ENCODE measurements at regions not wholly inside any gene's neighbourhood (a gene's known extent, or its start where the extent isn't known, plus 50 kb on each side); places are given as distances from the start of the nearest gene placed in this dataset.

DNA sequence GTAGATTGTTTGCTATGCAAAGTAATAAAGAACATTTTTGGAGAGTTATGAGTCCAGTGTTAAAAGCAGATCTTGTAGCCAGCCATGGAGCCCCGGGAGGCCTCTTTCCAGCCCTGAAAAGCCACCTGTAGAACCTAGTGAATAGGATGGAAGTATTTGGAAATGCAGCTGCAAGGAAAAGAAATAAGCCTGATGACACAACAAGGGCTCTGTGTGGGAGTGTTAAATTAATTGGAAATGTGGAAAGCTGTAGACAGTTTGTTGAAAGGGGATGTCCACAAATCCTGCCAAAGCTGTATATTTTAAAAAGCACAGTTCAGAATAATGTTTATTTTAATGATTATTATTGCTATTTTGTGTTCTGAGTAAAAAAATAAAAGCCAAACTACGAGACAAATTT is 152.5 kb upstream of the GHR start:
- H3K27ac ChIP-seq (ENCODE audit: low read depth in 1 of 3, low read length in 2 of 3): no peak overlapping the region
- 22 to 43% (median 29%) methylated on average over 2 of the region's 2 CpGs for WGBS, 3 donors
- DNase-seq (no peak), FAIRE-seq (no peak)
- no peaks in the 10 kb centered on the region for H3K36me3 ChIP-seq (ENCODE audit: control insufficient read depth in 3 of 3, insufficient read depth in 2 of 3, low read depth in 1 of 3, low read length in 3 of 3)
- no peaks in the 10 kb centered on the region for H3K9me3 ChIP-seq (ENCODE audit: control insufficient read depth in 2 of 2, insufficient read depth in 1 of 2, low read depth in 1 of 2, low read length in 1 of 2)
- no peaks in the 10 kb centered on the region for H3K4me1 ChIP-seq (ENCODE audit: control insufficient read depth in 3 of 3, insufficient read depth in 2 of 3, low read depth in 1 of 3, low read length in 2 of 3)
- no peaks in the 10 kb centered on the region for H3K27me3 ChIP-seq (ENCODE audit: control insufficient read depth in 3 of 3, insufficient read depth in 3 of 3, low read length in 3 of 3)
- H3K4me3 ChIP-seq (ENCODE audit: low read depth in 1 of 3, low read length in 3 of 3): no peak overlapping the region

DNA sequence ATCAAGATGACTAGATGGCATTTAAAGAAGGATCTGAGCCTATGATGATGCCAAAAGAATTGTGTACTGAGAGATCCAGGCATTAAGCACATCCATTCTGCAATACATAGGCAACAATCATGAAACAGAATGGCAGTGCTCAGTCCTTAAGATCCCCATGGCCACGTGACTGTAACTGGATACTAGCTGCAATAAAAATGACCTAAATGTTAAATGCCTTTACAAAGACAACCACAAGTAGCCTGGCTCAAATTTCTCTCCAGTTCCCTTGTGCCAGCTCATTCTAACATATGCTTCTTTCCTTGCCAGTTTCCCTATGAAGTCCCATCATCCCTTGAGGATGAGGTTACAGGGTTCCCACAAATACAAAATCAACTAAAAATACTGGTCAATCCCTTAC is 148.3 kb upstream of the GHR start:
- FAIRE-seq (no peak), DNase-seq (no peak)
- Histone ChIP-seq H3K9me3 (ENCODE audit: control insufficient read depth in 2 of 2, insufficient read depth in 1 of 2, low read depth in 1 of 2, low read length in 1 of 2) (no peaks in the 10 kb centered on the region), H3K36me3 (ENCODE audit: control insufficient read depth in 3 of 3, insufficient read depth in 2 of 3, low read depth in 1 of 3, low read length in 3 of 3) (no peaks in the 10 kb centered on the region), H3K4me1 (ENCODE audit: control insufficient read depth in 3 of 3, insufficient read depth in 2 of 3, low read depth in 1 of 3, low read length in 2 of 3) (no peaks in the 10 kb centered on the region), H3K4me3 (ENCODE audit: low read depth in 1 of 3, low read length in 3 of 3) (no peak overlapping the region), H3K27ac (ENCODE audit: low read depth in 1 of 3, low read length in 2 of 3) (no peak overlapping the region), H3K27me3 (ENCODE audit: control insufficient read depth in 3 of 3, insufficient read depth in 3 of 3, low read length in 3 of 3) (no peaks in the 10 kb centered on the region)
- WGBS, 3 donors: 25 to 38% (median 25%) methylated on average over 1 of the region's 1 CpG

DNA sequence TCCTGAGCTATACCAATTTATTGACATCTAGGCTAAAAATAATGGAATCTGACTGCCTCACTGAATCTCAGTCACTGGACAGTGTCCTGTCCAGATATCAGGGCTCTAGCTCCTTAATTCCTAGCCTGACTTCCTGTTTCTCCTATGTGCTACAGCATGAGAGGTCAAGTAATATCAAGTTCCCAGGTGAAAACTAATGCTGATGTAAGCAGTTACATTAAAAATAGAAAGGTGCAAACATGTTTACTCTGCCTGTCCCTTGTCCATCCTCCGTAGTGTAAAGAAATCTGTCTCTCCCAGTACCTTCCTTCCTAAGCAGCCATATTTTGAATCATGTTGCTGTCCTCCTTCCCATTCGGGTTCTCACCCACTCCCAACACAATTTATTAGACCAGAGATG is 145.9 kb upstream of the GHR start:
- Histone ChIP-seq H3K4me1 (ENCODE audit: control insufficient read depth in 3 of 3, insufficient read depth in 2 of 3, low read depth in 1 of 3, low read length in 2 of 3) (no peaks in the 10 kb centered on the region), H3K4me3 (ENCODE audit: low read depth in 1 of 3, low read length in 3 of 3) (no peak overlapping the region), H3K27me3 (ENCODE audit: control insufficient read depth in 3 of 3, insufficient read depth in 3 of 3, low read length in 3 of 3) (no peaks in the 10 kb centered on the region), H3K27ac (ENCODE audit: low read depth in 1 of 3, low read length in 2 of 3) (no peak overlapping the region), H3K36me3 (ENCODE audit: control insufficient read depth in 3 of 3, insufficient read depth in 2 of 3, low read depth in 1 of 3, low read length in 3 of 3) (no peaks in the 10 kb centered on the region), H3K9me3 (ENCODE audit: control insufficient read depth in 2 of 2, insufficient read depth in 1 of 2, low read depth in 1 of 2, low read length in 1 of 2) (no peaks in the 10 kb centered on the region)
- 51 to 59% (median 58%) methylated on average over 2 of the region's 2 CpGs for WGBS, 3 donors
- no peak for DNase-seq
- no peak for FAIRE-seq

DNA sequence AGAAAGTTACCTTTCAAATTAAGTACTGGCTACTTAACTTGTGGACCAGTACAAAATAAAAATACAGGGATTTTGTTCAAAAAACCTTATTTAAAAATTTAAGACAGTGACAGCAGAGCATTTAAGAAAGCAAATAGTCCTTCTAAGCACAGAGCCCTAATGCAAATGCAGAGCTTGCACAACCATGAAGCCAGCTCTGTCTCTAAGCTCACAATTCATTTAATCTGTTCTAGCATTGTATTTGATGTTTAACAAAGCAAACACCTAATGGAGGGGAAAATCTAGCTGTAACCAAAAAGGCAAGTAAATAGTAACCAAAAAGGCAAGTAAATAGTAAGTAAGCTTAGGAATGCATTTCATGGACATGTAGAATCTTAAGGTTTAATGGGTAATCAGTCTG is 138.7 kb upstream of the GHR start:
- H3K4me3 ChIP-seq (ENCODE audit: low read depth in 1 of 3, low read length in 3 of 3): no peak overlapping the region
- DNase-seq: no peak
- no peaks in the 10 kb centered on the region for H3K27me3 ChIP-seq (ENCODE audit: control insufficient read depth in 3 of 3, insufficient read depth in 3 of 3, low read length in 3 of 3)
- no peaks in the 10 kb centered on the region for H3K9me3 ChIP-seq (ENCODE audit: control insufficient read depth in 2 of 2, insufficient read depth in 1 of 2, low read depth in 1 of 2, low read length in 1 of 2)
- H3K36me3 ChIP-seq (ENCODE audit: control insufficient read depth in 3 of 3, insufficient read depth in 2 of 3, low read depth in 1 of 3, low read length in 3 of 3): no peaks in the 10 kb centered on the region
- no peaks in the 10 kb centered on the region for H3K4me1 ChIP-seq (ENCODE audit: control insufficient read depth in 3 of 3, insufficient read depth in 2 of 3, low read depth in 1 of 3, low read length in 2 of 3)
- no peak overlapping the region for H3K27ac ChIP-seq (ENCODE audit: low read depth in 1 of 3, low read length in 2 of 3)
- FAIRE-seq: no peak

DNA sequence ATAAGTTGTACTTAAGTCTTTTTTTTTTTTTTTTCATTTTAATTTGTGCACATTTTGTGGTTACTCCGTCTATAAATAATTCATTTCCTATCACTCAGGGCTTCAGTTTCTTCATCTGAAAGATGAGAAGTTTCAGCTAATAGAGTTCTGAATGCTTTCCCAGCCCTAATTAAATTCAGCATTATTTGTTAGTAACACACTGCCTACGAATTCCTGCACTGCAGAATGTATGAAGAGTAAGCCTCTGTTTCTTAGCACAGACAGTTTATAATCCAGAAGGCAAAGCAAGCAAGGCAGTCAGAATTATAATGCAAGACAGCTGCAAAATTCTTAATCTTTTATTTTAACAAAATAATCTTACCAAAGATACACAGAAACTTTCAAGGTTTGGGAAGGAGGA is 138.0 kb upstream of the GHR start:
- H3K4me3 ChIP-seq (ENCODE audit: low read depth in 1 of 3, low read length in 3 of 3): no peak overlapping the region
- 43 to 48% (median 47%) methylated on average over 2 of the region's 2 CpGs for WGBS, 3 donors
- DNase-seq (no peak), FAIRE-seq (no peak)
- no peaks in the 10 kb centered on the region for H3K36me3 ChIP-seq (ENCODE audit: control insufficient read depth in 3 of 3, insufficient read depth in 2 of 3, low read depth in 1 of 3, low read length in 3 of 3)
- no peaks in the 10 kb centered on the region for H3K4me1 ChIP-seq (ENCODE audit: control insufficient read depth in 3 of 3, insufficient read depth in 2 of 3, low read depth in 1 of 3, low read length in 2 of 3)
- H3K27ac ChIP-seq (ENCODE audit: low read depth in 1 of 3, low read length in 2 of 3): no peak overlapping the region
- H3K27me3 ChIP-seq (ENCODE audit: control insufficient read depth in 3 of 3, insufficient read depth in 3 of 3, low read length in 3 of 3): no peaks in the 10 kb centered on the region
- no peaks in the 10 kb centered on the region for H3K9me3 ChIP-seq (ENCODE audit: control insufficient read depth in 2 of 2, insufficient read depth in 1 of 2, low read depth in 1 of 2, low read length in 1 of 2)

DNA sequence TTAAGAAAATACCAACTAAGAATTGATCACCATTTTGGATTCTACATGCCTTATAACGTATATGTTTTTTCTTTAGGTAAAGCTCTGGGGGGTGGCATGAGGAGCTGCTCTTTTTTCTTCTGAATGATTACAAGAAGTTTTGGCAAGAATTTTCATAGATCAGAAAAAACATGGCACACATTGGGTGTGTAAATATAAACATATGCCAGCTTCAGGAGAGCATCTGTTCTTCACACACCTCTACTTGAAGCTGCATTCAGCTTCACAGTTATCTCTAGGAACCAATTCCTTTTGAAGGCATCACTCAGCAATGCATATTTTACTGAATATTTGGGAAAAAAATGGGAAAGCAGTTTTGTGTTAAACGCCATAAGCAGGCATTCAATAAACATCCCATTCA is 122.7 kb upstream of the GHR start:
- WGBS, 3 donors: 82 to 87% (median 86%) methylated on average over 2 of the region's 2 CpGs

DNA sequence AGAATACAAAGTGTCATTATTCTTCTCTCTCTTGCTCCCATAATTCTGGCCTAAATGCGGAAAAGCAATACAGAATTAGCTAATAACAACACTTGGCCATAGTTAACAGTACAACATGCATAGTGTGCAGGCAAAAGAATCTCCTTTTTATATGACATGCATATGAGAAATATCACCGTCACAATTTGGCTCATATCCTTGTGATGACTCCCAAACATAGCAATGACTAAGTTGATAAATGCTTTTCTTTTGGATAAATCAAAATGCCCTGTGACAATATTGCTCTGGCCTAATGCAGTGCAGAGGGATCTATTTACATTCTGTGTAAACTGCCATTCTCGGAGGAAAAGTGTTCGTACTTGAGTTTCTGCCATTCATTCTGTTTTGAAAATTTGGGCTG is 121.9 kb upstream of the GHR start:
- DNase-seq (no peak), FAIRE-seq (no peak)
- no peaks in the 10 kb centered on the region for H3K27me3 ChIP-seq (ENCODE audit: control insufficient read depth in 3 of 3, insufficient read depth in 3 of 3, low read length in 3 of 3)
- H3K9me3 ChIP-seq (ENCODE audit: control insufficient read depth in 2 of 2, insufficient read depth in 1 of 2, low read depth in 1 of 2, low read length in 1 of 2): no peaks in the 10 kb centered on the region
- H3K27ac ChIP-seq (ENCODE audit: low read depth in 1 of 3, low read length in 2 of 3): no peak overlapping the region
- WGBS, 3 donors: 73 to 88% (median 82%) methylated on average over 4 of the region's 4 CpGs
- no peaks in the 10 kb centered on the region for H3K4me1 ChIP-seq (ENCODE audit: control insufficient read depth in 3 of 3, insufficient read depth in 2 of 3, low read depth in 1 of 3, low read length in 2 of 3)
- H3K36me3 ChIP-seq (ENCODE audit: control insufficient read depth in 3 of 3, insufficient read depth in 2 of 3, low read depth in 1 of 3, low read length in 3 of 3): no peaks in the 10 kb centered on the region
- no peak overlapping the region for H3K4me3 ChIP-seq (ENCODE audit: low read depth in 1 of 3, low read length in 3 of 3)

More for the DNA sequence above, 122.7 kb upstream of the GHR start:
- no peak for DNase-seq
- Histone ChIP-seq H3K4me1 (ENCODE audit: control insufficient read depth in 3 of 3, insufficient read depth in 2 of 3, low read depth in 1 of 3, low read length in 2 of 3) (no peaks in the 10 kb centered on the region), H3K27ac (ENCODE audit: low read depth in 1 of 3, low read length in 2 of 3) (no peak overlapping the region), H3K36me3 (ENCODE audit: control insufficient read depth in 3 of 3, insufficient read depth in 2 of 3, low read depth in 1 of 3, low read length in 3 of 3) (no peaks in the 10 kb centered on the region), H3K9me3 (ENCODE audit: control insufficient read depth in 2 of 2, insufficient read depth in 1 of 2, low read depth in 1 of 2, low read length in 1 of 2) (no peaks in the 10 kb centered on the region), H3K27me3 (ENCODE audit: control insufficient read depth in 3 of 3, insufficient read depth in 3 of 3, low read length in 3 of 3) (no peaks in the 10 kb centered on the region), H3K4me3 (ENCODE audit: low read depth in 1 of 3, low read length in 3 of 3) (no peak overlapping the region)
- FAIRE-seq: no peak

DNA sequence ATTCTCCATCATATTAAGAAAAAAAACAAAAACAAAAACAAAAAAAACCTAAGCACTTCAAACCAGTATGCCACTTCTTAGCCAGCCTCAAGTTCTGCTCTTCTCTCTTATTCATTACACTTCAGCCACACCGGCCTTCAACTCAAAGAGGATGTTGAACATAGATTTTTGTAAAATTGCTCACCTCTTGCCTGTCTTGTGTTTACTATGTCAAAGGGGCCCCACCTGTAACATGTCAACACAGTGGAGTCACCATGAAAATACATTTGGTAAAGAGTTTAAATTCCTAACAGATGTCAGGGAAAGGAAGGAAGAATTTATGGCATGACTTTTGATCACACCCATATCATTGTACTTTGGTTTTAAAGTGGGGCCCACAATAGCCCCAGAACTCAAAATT is 121.1 kb upstream of the GHR start:
- Histone ChIP-seq H3K4me1 (ENCODE audit: control insufficient read depth in 3 of 3, insufficient read depth in 2 of 3, low read depth in 1 of 3, low read length in 2 of 3) (no peaks in the 10 kb centered on the region), H3K9me3 (ENCODE audit: control insufficient read depth in 2 of 2, insufficient read depth in 1 of 2, low read depth in 1 of 2, low read length in 1 of 2) (no peaks in the 10 kb centered on the region), H3K36me3 (ENCODE audit: control insufficient read depth in 3 of 3, insufficient read depth in 2 of 3, low read depth in 1 of 3, low read length in 3 of 3) (no peaks in the 10 kb centered on the region), H3K27ac (ENCODE audit: low read depth in 1 of 3, low read length in 2 of 3) (no peak overlapping the region), H3K27me3 (ENCODE audit: control insufficient read depth in 3 of 3, insufficient read depth in 3 of 3, low read length in 3 of 3) (no peaks in the 10 kb centered on the region), H3K4me3 (ENCODE audit: low read depth in 1 of 3, low read length in 3 of 3) (no peak overlapping the region)
- no peak for FAIRE-seq
- no peak for DNase-seq
- 64 to 85% (median 69%) methylated on average over 1 of the region's 1 CpG for WGBS, 3 donors

DNA sequence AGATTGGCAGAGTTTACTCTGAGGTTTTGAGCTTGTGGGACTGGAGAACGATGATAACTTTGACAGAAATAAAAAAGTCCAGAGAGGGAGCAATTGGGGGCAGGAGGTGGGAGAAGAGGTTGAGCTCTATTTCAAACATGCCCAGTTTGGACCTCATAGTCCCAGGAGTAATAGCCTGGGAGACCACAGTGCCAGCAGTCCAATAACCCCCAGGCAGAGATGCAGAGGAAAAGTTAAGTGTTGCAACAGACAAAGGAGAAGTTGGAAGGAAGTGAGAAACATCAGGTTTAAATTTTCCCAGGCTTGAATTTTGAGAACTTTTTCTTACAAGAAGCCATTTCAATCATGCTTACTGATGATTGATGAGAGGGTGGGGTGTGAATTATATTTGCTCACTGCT is 117.0 kb upstream of the GHR start:
- no peaks in the 10 kb centered on the region for H3K9me3 ChIP-seq (ENCODE audit: control insufficient read depth in 2 of 2, insufficient read depth in 1 of 2, low read depth in 1 of 2, low read length in 1 of 2)
- H3K27me3 ChIP-seq (ENCODE audit: control insufficient read depth in 3 of 3, insufficient read depth in 3 of 3, low read length in 3 of 3): no peaks in the 10 kb centered on the region
- no peaks in the 10 kb centered on the region for H3K4me1 ChIP-seq (ENCODE audit: control insufficient read depth in 3 of 3, insufficient read depth in 2 of 3, low read depth in 1 of 3, low read length in 2 of 3)
- DNase-seq: no peak
- H3K27ac ChIP-seq (ENCODE audit: low read depth in 1 of 3, low read length in 2 of 3): no peak overlapping the region
- 17 to 27% (median 21%) methylated on average over 1 of the region's 1 CpG for WGBS, 3 donors
- no peak overlapping the region for H3K4me3 ChIP-seq (ENCODE audit: low read depth in 1 of 3, low read length in 3 of 3)
- FAIRE-seq: no peak
- H3K36me3 ChIP-seq (ENCODE audit: control insufficient read depth in 3 of 3, insufficient read depth in 2 of 3, low read depth in 1 of 3, low read length in 3 of 3): no peaks in the 10 kb centered on the region

Measured in small intestine (tissue), 7 donors.